HCT116 (cell line): ENCODE measurements at regions not wholly inside any gene's neighbourhood (a gene's known extent, or its start where the extent isn't known, plus 50 kb on each side); places are given as distances from the start of the nearest gene placed in this dataset.

ENCODE experiments used
- ATAC-seq: fragments of 200-7000 bp; cut with Tn5 transposase; 2 replicates; pipeline ENCODE4 v1.9.1; 2020; ENCODE audit warnings: mild to moderate bottlenecking, moderate library complexity
- BruUV-seq: library from RNA; stranded (reverse); fragments of 400-500 nt; replicated peaks from 2 replicates; lab custom pipeline; 2021; lab: Mats Ljungman, UMichigan
- CTCF ChIA-PET: fragments of 300-600 bp; sonication (Branson Sonifier 250); formaldehyde crosslinking; loops from one replicate; lab custom pipeline; 2021; ENCODE audit warnings: antibody characterized with exemption; lab: Charles Lee
- POLR2A ChIA-PET: fragments of 300-600, 350-600 bp; sonication (Branson Sonifier 250); formaldehyde crosslinking; loops from one replicate; lab custom pipeline; 2021; ENCODE audit warnings: antibody characterized with exemption; lab: Charles Lee
- RAD21 ChIA-PET, 2 experiments: fragments of 300-600 bp; sonication (Branson Sonifier 250); formaldehyde crosslinking; loops; one replicate each; lab custom pipeline; 2023; ENCODE audit warnings: low total read pairs in 2 of 2; ENCODE audit not compliant: uncharacterized antibody in 2 of 2, unreplicated experiment in 2 of 2, low non-redundant PET in 1 of 2; lab: Charles Lee
- DNase-seq: peaks from one replicate; pipeline ENCODE4 v3.0.0-alpha.2; 2010; ENCODE audit warnings: low read depth, low spot score
- H2AFZ ChIP-seq: fragments of 200-600 bp; shearing (Covaris generic), sonication (generic); 2 replicates; pipeline ENCODE4 v1.6.1; 2017; ENCODE audit warnings: low read depth, mixed run types, mixed read lengths, antibody characterized with exemption, low read length; ENCODE audit not compliant: poor library complexity, severe bottlenecking
- H3K27ac ChIP-seq: 2 replicates; pipeline ENCODE4 v1.5.1; 2012; ENCODE audit warnings: low read depth, low read length
- H3K27me3 ChIP-seq: fragments of 200-600 bp; sonication (generic); 2 replicates; pipeline ENCODE4 v1.6.1; 2016; ENCODE audit warnings: mixed run types, low read length, mixed read lengths; ENCODE audit not compliant: insufficient read depth
- H3K36me3 ChIP-seq, 2 experiments: fragments of 200-500 bp in 1 of 2; fragments of 200-600 bp in 1 of 2; sonication (Bioruptor generic) in 1 of 2; sonication (generic) in 1 of 2; 2 replicates each; pipeline versions ENCODE4 v1.5.1 to v1.6.1; 2014 to 2016; ENCODE audit warnings: low read length in 2 of 2, inconsistent platforms in 1 of 2, mixed read lengths in 1 of 2, mixed run types in 1 of 2; ENCODE audit not compliant: insufficient read depth in 2 of 2, control insufficient read depth in 1 of 2
- H3K4me1 ChIP-seq, 2 experiments: fragments of 200-600 bp in 1 of 2; sonication (generic) in 1 of 2; 2 replicates each; pipeline versions ENCODE4 v1.5.1 to v1.6.1; 2012 to 2017; ENCODE audit warnings: low read length in 2 of 2, inconsistent platforms in 1 of 2, mild to moderate bottlenecking in 1 of 2, mixed read lengths in 1 of 2, mixed run types in 1 of 2, moderate library complexity in 1 of 2; ENCODE audit not compliant: insufficient read depth in 2 of 2, control insufficient read depth in 1 of 2
- H3K4me2 ChIP-seq: fragments of 200-600 bp; sonication (generic); 2 replicates; pipeline ENCODE4 v1.6.1; 2017; ENCODE audit warnings: mixed run types, low read length, mixed read lengths
- H3K4me3 ChIP-seq, 2 experiments: fragments of 200-600 bp in 1 of 2; sonication (generic) in 1 of 2; replicated peaks in 1 of 2; 2 replicates each; pipeline ENCODE4 v1.5.1; 2011 to 2016; ENCODE audit warnings: low read length in 2 of 2, control low read depth in 1 of 2, low read depth in 1 of 2, mild to moderate bottlenecking in 1 of 2, mixed read lengths in 1 of 2, mixed run types in 1 of 2
- H3K79me2 ChIP-seq: fragments of 200-600 bp; sonication (generic); 2 replicates; pipeline ENCODE4 v1.6.1; 2017; ENCODE audit warnings: mild to moderate bottlenecking, mixed run types, low read length, moderate library complexity, mixed read lengths; ENCODE audit not compliant: insufficient read depth
- H3K9ac ChIP-seq: fragments of 200-600 bp; sonication (generic); 2 replicates; pipeline ENCODE4 v1.6.1; 2016; ENCODE audit warnings: low read length, mixed read lengths
- H3K9me2 ChIP-seq: fragments of 200-600 bp; sonication (generic), shearing (Covaris generic); 2 replicates; pipeline ENCODE4 v1.6.1; 2017; ENCODE audit warnings: mixed run types, mild to moderate bottlenecking, moderate library complexity; ENCODE audit not compliant: insufficient read depth
- H3K9me3 ChIP-seq, 2 experiments: fragments of 200-500 bp in 1 of 2; fragments of 200-600 bp in 1 of 2; sonication (Bioruptor generic) in 1 of 2; sonication (generic) in 1 of 2; 2 replicates each; pipeline ENCODE4 v1.6.1; 2014 to 2017; ENCODE audit warnings: low read length in 2 of 2, mixed read lengths in 2 of 2, inconsistent platforms in 1 of 2, low read depth in 1 of 2, mild to moderate bottlenecking in 1 of 2, mixed run types in 1 of 2, moderate library complexity in 1 of 2; ENCODE audit not compliant: control insufficient read depth in 1 of 2, insufficient read depth in 1 of 2
- H4K20me1 ChIP-seq: fragments of 200-600 bp; sonication (generic), shearing (Covaris generic); 2 replicates; pipeline ENCODE4 v1.6.1; 2017; ENCODE audit warnings: mixed run types, mild to moderate bottlenecking, moderate library complexity; ENCODE audit not compliant: insufficient read depth
- ATF3 ChIP-seq: IDR thresholded peaks from 2 replicates; pipeline ENCODE4 v1.6.1; 2012
- CEBPB ChIP-seq: IDR thresholded peaks from 2 replicates; pipeline ENCODE4 v1.6.1; 2012; ENCODE audit warnings: low read depth
- CTCF ChIP-seq, 3 experiments: fragments of 200-600 bp in 1 of 3; sonication (generic) in 1 of 3; IDR thresholded peaks in 2 of 3; conservative IDR thresholded peaks in 1 of 3; 2 replicates each; pipeline ENCODE4 v1.5.1; 2012 to 2017; ENCODE audit warnings: low read depth in 2 of 3, low read length in 2 of 3, antibody characterized with exemption in 1 of 3, borderline replicate concordance in 1 of 3, control low read depth in 1 of 3, mild to moderate bottlenecking in 1 of 3, mixed read lengths in 1 of 3, mixed run types in 1 of 3, moderate library complexity in 1 of 3; ENCODE audit not compliant: insufficient read depth in 1 of 3
- EGR1 ChIP-seq: IDR thresholded peaks from 2 replicates; pipeline ENCODE4 v1.6.1; 2012; ENCODE audit warnings: low read depth
- ELF1 ChIP-seq: IDR thresholded peaks from 2 replicates; pipeline ENCODE4 v1.6.1; 2012; ENCODE audit warnings: low read depth, borderline replicate concordance
- EZH2 ChIP-seq: fragments of 200-600 bp; sonication (generic); IDR thresholded peaks from 2 replicates; pipeline ENCODE4 v1.6.1; 2017; ENCODE audit warnings: antibody characterized with exemption, mixed run types
- JUND ChIP-seq: IDR thresholded peaks from 2 replicates; pipeline ENCODE4 v1.6.1; 2012
- MAX ChIP-seq: IDR thresholded peaks from 2 replicates; pipeline ENCODE4 v1.6.1; 2012
- POLR2A ChIP-seq: IDR thresholded peaks from 2 replicates; pipeline ENCODE4 v1.7.0; 2011; ENCODE audit warnings: borderline replicate concordance; ENCODE audit not compliant: insufficient read depth, insufficient read length; ENCODE audit errors: extremely low read depth
- POLR2AphosphoS5 ChIP-seq: IDR thresholded peaks from 2 replicates; pipeline ENCODE4 v1.6.1; 2011; ENCODE audit warnings: mild to moderate bottlenecking, low read depth, low read length, moderate library complexity
- SIN3A ChIP-seq: IDR thresholded peaks from 2 replicates; pipeline ENCODE4 v1.6.1; 2012; ENCODE audit warnings: low read depth
- SRF ChIP-seq: IDR thresholded peaks from 2 replicates; pipeline ENCODE4 v1.6.1; 2012; ENCODE audit warnings: low read depth
- TCF7L2 ChIP-seq: IDR thresholded peaks from 2 replicates; pipeline ENCODE4 v1.7.0; 2011; ENCODE audit warnings: borderline replicate concordance, inconsistent platforms; ENCODE audit not compliant: insufficient read depth, insufficient read length; ENCODE audit errors: extremely low read depth
- YY1 ChIP-seq: IDR thresholded peaks from 2 replicates; pipeline ENCODE4 v1.6.1; 2011; ENCODE audit warnings: low read length, low read depth, moderate library complexity, mild to moderate bottlenecking; ENCODE audit not compliant: insufficient replicate concordance; ENCODE audit errors: extremely low read depth
- ZFX ChIP-seq: fragments of 450-650 bp; IDR thresholded peaks from 2 replicates; pipeline ENCODE4 v1.6.1; 2017
- ZNF274 ChIP-seq: fragments of 200-500 bp; sonication (Bioruptor generic); IDR thresholded peaks from 2 replicates; pipeline ENCODE4 v1.6.1; 2014; ENCODE audit warnings: mild to moderate bottlenecking, low read depth, low read length, inconsistent platforms
- intact Hi-C: fragments of 100-400 bp; cut with micrococcal nuclease; formaldehyde crosslinking; loops from 2 replicates; pipeline ENCODE4 v1.10.0; 2022

- TF ChIP-seq CTCF (IDR thresholded peaks at IDR 0.05 in 2 of 3, conservative IDR thresholded peaks at IDR 0.05 in 1 of 3; ENCODE audit: borderline replicate concordance in 1 of 3, insufficient read depth in 1 of 3, low read depth in 2 of 3, low read length in 2 of 3) = no peak
- TF ChIP-seq MAX = no peak
- no peak for TF ChIP-seq POLR2AphosphoS5
- no peak for TF ChIP-seq ELF1
- no peak for TF ChIP-seq TCF7L2
- no peak for TF ChIP-seq ATF3
- no peak for TF ChIP-seq EGR1
- TF ChIP-seq ZFX = no peak
- TF ChIP-seq CEBPB = no peak
- TF ChIP-seq JUND = no peak
- no peak for TF ChIP-seq POLR2A
- TF ChIP-seq SRF = no peak
These were observed 533.1 kb upstream of the CBLB start (continued) for GRCh38 chr3:106401666-106402490.

GRCh38 chr3:106403371-106404145 lies 534.7 kb upstream of the CBLB start:
- BruUV-seq = no TSS peak
- Histone ChIP-seq H3K79me2 (no peaks in the 10 kb centered on the region), H2AFZ (no peak overlapping the region), H3K9ac (no peak overlapping the region), H3K9me2 (no peaks in the 10 kb centered on the region; the same call in 1 of the 2 replicates), H3K4me2 (no peak overlapping the region), H3K4me1 (no peaks in the 10 kb centered on the region), H3K36me3 (no peaks in the 10 kb centered on the region), H3K27ac (no peak overlapping the region), H3K4me3 (no peak overlapping the region), H3K9me3 (no peaks in the 10 kb centered on the region), H3K27me3 (no peaks in the 10 kb centered on the region), H4K20me1 (no peaks in the 10 kb centered on the region)
- ChIA-PET CTCF (no interaction called here), RAD21 (no interaction called here), POLR2A (no interaction called here)
- no peak for ATAC-seq
- intact Hi-C loops = no loop called here
- TF ChIP-seq CEBPB (no peak), YY1 (no peak), ZNF274 (no peak), SRF (no peak), CTCF (IDR thresholded peaks at IDR 0.05 in 2 of 3, conservative IDR thresholded peaks at IDR 0.05 in 1 of 3; ENCODE audit: borderline replicate concordance in 1 of 3, insufficient read depth in 1 of 3, low read depth in 2 of 3, low read length in 2 of 3) (no peak), SIN3A (no peak), ATF3 (no peak), JUND (no peak), EZH2 (no peak)
- no peak for DNase-seq
